GM12892 (cell line): ENCODE measurements at regions not wholly inside any gene's neighbourhood (a gene's known extent, or its start where the extent isn't known, plus 50 kb on each side); places are given as distances from the start of the nearest gene placed in this dataset.

ENCODE experiments used
- POLR2A ChIP-seq: IDR thresholded peaks from 2 replicates; pipeline ENCODE4 v1.6.1; 2011; ENCODE audit warnings: low read depth, low read length, control low read depth
- POLR2AphosphoS5 ChIP-seq: IDR thresholded peaks from 2 replicates; pipeline ENCODE4 v1.6.1; 2011; ENCODE audit warnings: low read depth, low read length, control low read depth
- TAF1 ChIP-seq: IDR thresholded peaks from 2 replicates; pipeline ENCODE4 v1.6.1; 2011; ENCODE audit warnings: low read depth, mild to moderate bottlenecking, control low read depth, low read length, borderline replicate concordance

GRCh38 chr17:77613218-77613617 lies 345.3 kb upstream of the TNRC6C start:
- TF ChIP-seq POLR2AphosphoS5 (no peak), POLR2A (no peak), TAF1 (no peak)
